ENCODE measurements at regions not wholly inside any gene's neighbourhood (a gene's known extent, or its start where the extent isn't known, plus 50 kb on each side); places are given as distances from the start of the nearest gene placed in this dataset.

- Histone ChIP-seq H3K4me1 (replicated peaks in 1 of 2; ENCODE audit: control insufficient read depth in 2 of 2, insufficient read depth in 2 of 2, low read length in 2 of 2) (no peaks in the 10 kb centered on the region), H4K20me1 (replicated peaks; ENCODE audit: control insufficient read depth, insufficient read depth, low read length) (no peaks in the 10 kb centered on the region), H3K9me1 (ENCODE audit: control insufficient read depth, insufficient read depth, low read length) (no peaks in the 10 kb centered on the region), H3K4me2 (ENCODE audit: insufficient read depth, low read length) (no peak overlapping the region), H3K27me3 (ENCODE audit: control insufficient read depth in 2 of 2, insufficient read depth in 2 of 2, low read length in 2 of 2) (peaks cover 0 to 7% of the 10 kb centered on the region in 2 experiments; a peak in 2 of 5 replicates), H3K9me3 (replicated peaks; ENCODE audit: control insufficient read depth, insufficient read depth, low read depth, low read length) (no peaks in the 10 kb centered on the region), H3K36me3 (ENCODE audit: control insufficient read depth, insufficient read depth, low read length) (no peaks in the 10 kb centered on the region), H3K9ac (ENCODE audit: insufficient read depth in 1 of 2, low read depth in 2 of 2, low read length in 2 of 2) (no peak overlapping the region), H2AFZ (ENCODE audit: low read depth, low read length) (no peak overlapping the region), H3K4me3 (no peak overlapping the region), H3K79me2 (ENCODE audit: control insufficient read depth, insufficient read depth, low read length) (no peaks in the 10 kb centered on the region), H3K27ac (ENCODE audit: extremely low read depth, low read depth, low read length) (no peak overlapping the region)
- WGBS (ENCODE audit: insufficient coverage, low coverage, missing lambda C conversion rate) = 3% methylated on average over 10 of the region's 10 CpGs
- TF ChIP-seq PHTF2 (CRISPR knock-in tag; IDR thresholded peaks at IDR 0.05) = no peak
- CTCF ChIA-PET (ENCODE audit: low intra/inter-chr PET ratio) = no interaction called here
- intact Hi-C loops (cut with micrococcal nuclease) = no loop called here
- DNase-seq (ENCODE audit: extremely low read depth in 1 of 4, low spot score in 3 of 4) = no peak
- no peak for FAIRE-seq
- in situ Hi-C loops (cut with MboI) = no loop called here
- ATAC-seq = no peak
- no TSS peak for BruUV-seq (replicated peaks)
- POLR2A ChIA-PET = interaction anchor here (0.6 to 1.1 kb wide), 2 partner anchors 14 to 120 kb away, joined by 3 to 4 read pairs; no protein-coding TSS in a partner anchor
These were observed 202.5 kb upstream of the GPR26 start for GRCh38 chr10:123463698-123464097.

- no peak for FAIRE-seq
These were observed 201.5 kb upstream of the GPR26 start for GRCh38 chr10:123464430-123465323.

More at GRCh38 chr10:123464430-123465323, 201.5 kb upstream of the GPR26 start:
- Histone ChIP-seq H3K9ac (ENCODE audit: insufficient read depth in 1 of 2, low read depth in 2 of 2, low read length in 2 of 2) (no peak overlapping the region), H3K9me1 (ENCODE audit: control insufficient read depth, insufficient read depth, low read length) (no peaks in the 10 kb centered on the region), H3K4me3 (no peak overlapping the region), H3K79me2 (ENCODE audit: control insufficient read depth, insufficient read depth, low read length) (no peaks in the 10 kb centered on the region), H4K20me1 (replicated peaks; ENCODE audit: control insufficient read depth, insufficient read depth, low read length) (no peaks in the 10 kb centered on the region), H3K9me3 (replicated peaks; ENCODE audit: control insufficient read depth, insufficient read depth, low read depth, low read length) (no peaks in the 10 kb centered on the region), H3K27ac (ENCODE audit: extremely low read depth, low read depth, low read length) (no peak overlapping the region), H3K27me3 (ENCODE audit: control insufficient read depth in 2 of 2, insufficient read depth in 2 of 2, low read length in 2 of 2) (peaks cover 0 to 7% of the 10 kb centered on the region in 2 experiments; a peak in 2 of 5 replicates), H3K4me2 (ENCODE audit: insufficient read depth, low read length) (no peak overlapping the region), H3K36me3 (ENCODE audit: control insufficient read depth, insufficient read depth, low read length) (no peaks in the 10 kb centered on the region), H2AFZ (ENCODE audit: low read depth, low read length) (no peak overlapping the region), H3K4me1 (replicated peaks in 1 of 2; ENCODE audit: control insufficient read depth in 2 of 2, insufficient read depth in 2 of 2, low read length in 2 of 2) (no peaks in the 10 kb centered on the region)
- DNase-seq (ENCODE audit: extremely low read depth in 1 of 4, low spot score in 3 of 4) = no peak
- TF ChIP-seq USF2 (CRISPR knock-in tag; IDR thresholded peaks at IDR 0.05) (no peak), ZNF717 (CRISPR knock-in tag; IDR thresholded peaks at IDR 0.05) (no peak), FOXP4 (CRISPR knock-in tag; IDR thresholded peaks at IDR 0.05; ENCODE audit: borderline replicate concordance) (no peak), TAF15 (IDR thresholded peaks at IDR 0.05; ENCODE audit: low read depth, low read length) (no peak), E2F4 (CRISPR knock-in tag; IDR thresholded peaks at IDR 0.05; ENCODE audit: low read depth) (no peak), DMBX1 (CRISPR knock-in tag; IDR thresholded peaks at IDR 0.05; ENCODE audit: borderline replicate concordance) (no peak), FOXM1 (IDR thresholded peaks at IDR 0.05; ENCODE audit: low read depth) (no peak), FOXM1 (CRISPR knock-in tag; IDR thresholded peaks at IDR 0.05; ENCODE audit: low read depth) (no peak)
- 0% methylated on average over 3 of the region's 3 CpGs for WGBS (ENCODE audit: insufficient coverage, low coverage, missing lambda C conversion rate)
- intact Hi-C loops (cut with micrococcal nuclease) (no loop called here), in situ Hi-C loops (cut with MboI) (no loop called here)
- ChIA-PET CTCF (ENCODE audit: low intra/inter-chr PET ratio) (no interaction called here), POLR2A (interaction anchor here (0.8 to 1.1 kb wide), 2 partner anchors 13 to 961 kb away, joined by 3 to 4 read pairs; no protein-coding TSS in a partner anchor)
- BruUV-seq (replicated peaks) = no TSS peak
- ATAC-seq = no peak
